ENCODE measurements at regions not wholly inside any gene's neighbourhood (a gene's known extent, or its start where the extent isn't known, plus 50 kb on each side); places are given as distances from the start of the nearest gene placed in this dataset.
"Not testable (repeated sequence)": the region's sequence is repeated elsewhere in the genome, so short reads cannot be mapped to it uniquely, and the experiment has no call there.

DNA sequence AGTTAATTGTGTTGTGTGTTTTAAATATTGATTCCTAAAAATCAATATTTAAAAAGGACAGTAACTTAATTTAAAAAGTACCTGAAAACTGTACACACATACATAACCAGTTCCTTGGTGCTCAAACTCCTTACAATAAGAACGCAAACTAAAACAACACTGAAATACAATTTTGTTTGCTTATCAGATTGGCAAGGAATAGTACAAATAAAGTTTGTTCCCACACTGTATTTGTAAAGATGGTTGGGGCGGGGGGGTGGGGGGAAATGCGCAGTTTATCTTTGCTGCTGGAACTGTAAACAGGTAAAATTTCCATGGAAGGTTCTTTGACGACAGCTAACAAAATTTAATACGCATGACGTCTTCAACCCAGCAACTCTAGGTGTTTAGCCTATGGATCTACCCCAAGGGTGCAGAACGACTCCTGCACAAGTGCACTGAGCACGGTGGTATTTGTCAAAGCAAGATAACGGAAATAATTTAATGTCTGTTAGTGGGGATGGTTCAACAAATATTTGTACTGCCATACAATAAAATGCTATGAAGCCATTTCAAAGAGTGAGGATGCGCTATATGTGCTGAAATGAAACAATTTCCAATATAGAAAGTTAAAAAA lies 96.5 kb downstream of the ING1 start:
- DNase-seq (ENCODE audit: low read depth, low spot score): no peak

DNA sequence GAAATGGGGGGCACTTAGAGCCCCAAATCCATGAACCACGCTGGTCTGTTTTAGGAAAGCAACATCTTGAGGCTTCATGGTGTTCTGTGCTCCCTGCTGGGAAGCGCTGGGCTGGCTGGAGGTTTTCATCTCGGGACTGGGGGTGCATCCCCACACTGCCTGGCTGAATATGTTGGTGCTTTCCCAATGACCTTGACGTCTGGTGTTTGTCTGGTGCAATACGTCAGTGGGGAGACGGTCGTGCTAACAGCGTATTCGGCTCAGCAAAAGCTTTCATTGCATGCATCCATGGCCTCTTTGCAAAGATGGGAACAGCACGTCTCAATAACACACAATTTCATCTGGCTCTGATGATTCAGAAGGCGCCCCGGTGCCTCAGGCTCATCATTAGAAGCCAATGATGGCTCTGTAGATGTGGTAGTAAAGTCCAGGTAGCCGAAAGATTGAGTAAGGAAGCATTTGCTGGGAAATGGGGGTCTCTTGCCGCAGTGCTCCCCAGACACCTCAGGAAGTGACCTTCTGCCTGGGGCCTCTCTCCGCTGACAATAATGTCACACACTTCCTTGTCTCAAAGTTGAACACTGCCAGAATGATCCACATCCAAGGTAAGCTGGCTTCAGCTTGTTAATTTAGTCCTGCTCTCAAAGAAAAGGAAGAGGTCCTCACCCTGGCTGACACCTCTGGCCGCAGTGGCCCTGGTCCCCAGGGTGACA lies 97.7 kb downstream of the ING1 start:
- DNase-seq (ENCODE audit: low read depth, low spot score): no peak

DNA sequence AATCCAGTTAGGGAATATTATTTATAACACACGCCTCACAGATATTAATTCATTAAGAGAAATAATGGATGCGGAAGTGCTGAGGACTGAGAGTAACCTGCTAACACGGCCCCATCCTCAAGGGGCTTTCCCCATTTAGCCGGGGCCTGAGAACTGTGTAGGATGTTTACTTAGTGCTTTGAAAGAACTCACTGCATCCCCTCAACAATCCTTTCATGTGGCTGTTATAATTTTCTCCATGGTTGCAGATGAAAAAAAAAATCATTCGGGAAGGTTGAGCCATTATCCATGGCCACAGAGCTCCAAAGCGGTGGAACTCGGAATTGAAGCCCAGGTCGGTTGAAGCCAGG lies 98.2 kb downstream of the ING1 start:
- DNase-seq (ENCODE audit: low read depth, low spot score): no peak

DNA sequence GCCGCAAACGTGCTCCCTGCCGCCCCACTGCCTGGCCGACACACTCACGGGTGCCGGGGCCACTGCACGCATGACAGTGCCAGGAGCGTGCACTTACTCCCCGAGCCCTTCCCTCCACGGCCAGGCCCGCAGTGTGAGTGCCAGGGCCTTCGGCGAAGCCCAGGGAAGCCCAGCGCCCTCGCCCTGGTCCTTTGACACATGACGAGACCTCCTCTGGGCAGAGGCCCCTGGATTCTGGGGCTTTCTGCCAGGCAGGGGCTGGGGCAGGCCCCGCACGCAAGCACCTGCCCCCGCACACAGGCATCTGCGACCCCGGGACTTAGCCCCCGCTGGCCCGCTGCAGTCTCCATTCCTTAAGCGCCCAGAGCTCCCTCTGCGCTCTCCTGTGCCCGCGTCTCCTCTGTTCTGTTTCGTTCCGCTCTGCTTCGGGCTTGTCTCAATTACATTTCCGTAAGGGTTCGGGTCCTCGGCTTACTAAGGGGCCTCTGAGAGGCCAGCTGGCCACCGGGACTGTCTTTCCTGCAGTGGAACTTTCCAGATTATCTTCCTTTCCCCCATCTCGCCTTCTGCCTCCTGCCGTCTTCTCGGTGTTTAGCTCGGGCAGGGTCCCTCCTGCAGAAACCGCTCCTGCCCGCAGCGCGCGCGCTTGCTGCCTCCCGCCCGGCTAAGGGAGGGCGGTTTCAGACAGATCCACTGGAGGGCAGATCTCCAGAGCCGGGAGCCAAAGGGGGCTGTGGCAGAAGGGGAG lies 98.8 kb downstream of the ING1 start:
- DNase-seq (ENCODE audit: low read depth, low spot score): peak; percentile 80

DNA sequence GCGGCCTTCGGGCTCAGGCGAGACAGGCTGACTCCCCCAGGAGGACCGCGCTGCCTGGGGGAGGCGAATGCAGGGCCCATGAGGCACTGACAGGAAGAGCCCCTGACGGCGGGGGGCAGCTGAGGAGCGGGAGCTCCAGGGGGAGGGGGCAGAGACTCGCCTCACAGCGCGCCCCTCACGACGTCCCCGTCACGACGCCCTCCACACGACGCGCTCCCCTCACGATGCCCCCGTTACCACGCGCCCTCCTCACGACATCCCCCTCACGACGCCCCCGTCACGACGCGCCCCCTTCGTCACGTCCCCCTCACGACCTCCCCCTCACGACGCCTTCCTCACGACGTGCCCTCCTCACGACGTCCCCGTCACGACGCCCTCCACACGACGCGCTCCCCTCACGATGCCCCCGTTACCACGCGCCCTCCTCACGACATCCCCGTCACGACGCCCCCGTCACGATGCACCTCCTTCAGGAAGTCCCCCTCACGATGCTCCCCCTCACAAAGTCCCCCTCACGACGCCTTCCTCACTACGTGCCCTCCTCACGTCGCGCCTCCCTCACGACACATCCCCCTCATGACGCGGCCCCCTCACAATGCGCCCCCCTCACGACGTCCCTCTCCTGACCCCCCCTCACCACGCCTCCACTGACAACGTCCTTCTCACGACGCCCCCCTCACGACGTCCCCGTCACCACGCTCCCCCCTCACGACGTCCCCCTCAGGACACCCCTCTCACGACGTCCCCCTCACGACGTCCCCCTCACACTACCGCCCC lies 99.6 kb downstream of the ING1 start:
- DNase-seq (ENCODE audit: low read depth, low spot score): no peak

DNA sequence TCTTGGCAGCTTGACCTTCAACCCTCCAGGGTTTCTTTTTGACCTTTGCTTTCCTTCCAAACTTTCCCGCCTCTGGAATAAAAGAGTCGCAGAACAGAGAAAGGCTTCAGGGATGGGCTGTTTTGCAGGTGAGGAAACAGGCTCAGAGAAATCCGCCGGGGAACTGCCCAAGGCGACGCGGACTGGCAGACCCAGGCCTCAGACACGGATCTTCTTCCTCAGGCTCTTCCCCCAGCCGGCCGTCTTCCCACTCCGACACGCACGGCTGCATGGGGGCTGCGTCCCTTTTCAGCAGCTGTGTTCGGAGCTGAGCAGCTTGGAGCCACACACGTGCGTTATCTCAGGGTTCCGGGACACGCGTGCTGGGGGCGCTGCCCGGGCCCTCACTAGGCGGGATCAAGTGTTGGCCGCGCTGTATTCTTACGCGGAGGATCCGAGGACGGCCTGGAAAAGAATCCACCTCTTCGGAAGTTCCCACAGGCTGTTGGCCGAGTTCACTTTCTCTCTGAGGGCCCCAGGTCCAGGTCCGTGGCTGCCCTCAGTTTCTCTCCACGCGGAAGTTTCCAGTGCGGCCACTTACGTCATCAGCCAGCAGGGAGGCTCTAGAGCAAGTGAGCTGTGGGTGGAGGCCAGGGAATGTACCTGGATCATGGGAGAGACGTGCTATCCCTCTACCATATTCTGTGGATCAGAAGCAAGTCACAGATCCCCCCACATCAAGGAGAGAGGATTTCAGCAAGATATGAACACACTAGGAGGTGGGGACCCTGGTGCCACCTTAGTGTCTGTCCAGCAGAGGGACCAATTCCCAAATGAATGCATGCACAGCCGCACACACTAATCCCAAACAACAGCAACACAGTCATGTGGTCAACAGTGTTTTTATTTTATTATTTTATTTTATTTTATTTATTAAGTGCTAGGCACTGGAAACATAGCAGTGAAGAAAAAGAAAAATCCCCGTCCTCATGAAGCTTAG lies 100.4 kb downstream of the ING1 start:
- peak; percentile 50 for DNase-seq (ENCODE audit: low read depth, low spot score)

DNA sequence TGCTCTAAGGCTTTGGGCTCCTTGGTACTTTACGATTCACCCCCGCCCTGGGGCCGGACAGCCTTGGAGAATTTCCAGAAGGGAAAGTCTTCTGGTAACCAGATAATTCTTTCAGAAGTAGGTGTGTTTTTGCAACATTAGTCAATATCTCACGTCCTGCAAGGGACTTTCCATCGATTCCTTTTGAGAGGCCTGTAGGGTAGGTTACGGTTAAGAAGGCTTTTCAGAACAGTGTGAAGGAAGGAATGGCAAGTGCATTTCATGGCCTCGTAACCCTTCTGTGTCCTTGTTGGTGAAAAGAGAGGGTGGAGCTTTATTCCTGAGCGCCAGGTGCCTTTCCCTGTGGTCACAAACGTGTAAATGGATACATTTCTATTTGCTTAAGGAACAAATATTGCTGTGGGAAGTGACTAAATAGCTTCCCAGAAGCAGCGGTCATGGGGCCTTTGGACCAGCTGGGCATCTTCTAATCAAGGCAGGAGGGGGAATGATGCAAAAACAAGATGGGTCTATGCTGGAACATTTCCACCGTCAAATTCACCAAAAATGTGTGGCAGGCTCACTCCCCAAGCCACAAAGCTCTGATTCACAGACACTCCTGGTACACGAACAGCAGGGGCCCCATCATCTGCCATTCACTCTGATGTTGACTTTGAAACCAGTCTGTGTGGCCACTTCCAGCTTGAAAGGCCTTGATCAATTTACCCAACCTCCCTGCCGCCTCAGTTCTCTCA lies 99.2 kb downstream of the ANKRD10 start:
- no peak for DNase-seq (ENCODE audit: low read depth, low spot score)

DNA sequence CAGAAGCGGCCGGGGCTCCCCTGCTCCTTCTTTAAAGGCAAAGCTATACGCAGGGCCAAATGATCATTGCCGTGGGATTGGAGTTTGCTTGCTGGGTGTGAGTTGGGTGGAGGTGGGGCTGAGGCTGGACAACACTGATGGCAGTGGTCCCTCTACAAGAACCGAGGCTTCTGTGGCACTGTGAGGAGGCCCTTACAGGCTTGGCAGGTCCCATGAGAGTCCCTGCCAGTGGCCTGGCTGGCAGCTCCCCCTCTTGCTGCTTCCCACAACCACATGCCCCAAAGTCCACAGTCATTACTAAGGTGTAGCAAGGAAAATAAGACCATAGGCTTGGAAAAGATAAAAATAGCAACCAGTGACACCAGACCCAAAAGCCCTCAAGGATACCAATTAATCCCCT lies 98.4 kb downstream of the ANKRD10 start:
- DNase-seq (ENCODE audit: low read depth, low spot score): no peak

DNA sequence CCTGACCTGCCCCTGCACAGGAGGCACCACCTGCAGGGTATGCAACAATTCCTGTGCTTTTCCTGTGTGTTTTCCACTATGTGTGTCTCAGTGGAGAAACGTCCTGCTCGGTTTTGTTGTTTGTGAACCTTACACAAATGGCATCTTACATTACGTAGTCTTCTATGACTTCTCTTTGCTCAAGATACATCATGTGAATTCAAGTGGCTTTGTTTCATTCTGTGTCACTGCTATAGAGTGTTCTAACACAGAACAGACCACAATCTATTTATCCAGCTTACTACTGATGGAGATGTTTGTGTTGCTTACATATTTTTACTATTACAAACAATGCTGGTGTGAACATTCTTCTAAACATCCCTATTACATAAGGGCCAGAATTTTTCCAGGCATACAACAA lies 97.7 kb downstream of the ANKRD10 start:
- DNase-seq (ENCODE audit: low read depth, low spot score): no peak

DNA sequence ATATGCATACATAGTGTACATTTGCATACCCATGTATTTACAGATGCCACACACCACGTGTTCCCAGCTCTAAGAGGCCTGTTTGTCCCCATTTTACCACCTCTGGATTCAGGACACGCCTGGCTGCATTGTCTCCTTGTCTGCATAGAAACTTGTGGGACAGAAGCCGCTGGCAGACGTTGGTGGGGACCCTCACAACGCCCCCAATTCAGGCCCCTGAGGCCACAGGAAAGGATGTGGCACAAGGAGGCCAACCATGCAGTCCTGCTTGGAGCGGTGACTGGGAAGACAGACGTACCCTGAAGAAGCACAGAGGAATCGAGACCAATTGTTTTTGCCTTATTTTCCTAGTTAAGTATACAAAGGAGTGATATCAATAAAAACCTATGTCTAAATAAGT lies 96.1 kb downstream of the ANKRD10 start:
- no peak for DNase-seq (ENCODE audit: low read depth, low spot score)

DNA sequence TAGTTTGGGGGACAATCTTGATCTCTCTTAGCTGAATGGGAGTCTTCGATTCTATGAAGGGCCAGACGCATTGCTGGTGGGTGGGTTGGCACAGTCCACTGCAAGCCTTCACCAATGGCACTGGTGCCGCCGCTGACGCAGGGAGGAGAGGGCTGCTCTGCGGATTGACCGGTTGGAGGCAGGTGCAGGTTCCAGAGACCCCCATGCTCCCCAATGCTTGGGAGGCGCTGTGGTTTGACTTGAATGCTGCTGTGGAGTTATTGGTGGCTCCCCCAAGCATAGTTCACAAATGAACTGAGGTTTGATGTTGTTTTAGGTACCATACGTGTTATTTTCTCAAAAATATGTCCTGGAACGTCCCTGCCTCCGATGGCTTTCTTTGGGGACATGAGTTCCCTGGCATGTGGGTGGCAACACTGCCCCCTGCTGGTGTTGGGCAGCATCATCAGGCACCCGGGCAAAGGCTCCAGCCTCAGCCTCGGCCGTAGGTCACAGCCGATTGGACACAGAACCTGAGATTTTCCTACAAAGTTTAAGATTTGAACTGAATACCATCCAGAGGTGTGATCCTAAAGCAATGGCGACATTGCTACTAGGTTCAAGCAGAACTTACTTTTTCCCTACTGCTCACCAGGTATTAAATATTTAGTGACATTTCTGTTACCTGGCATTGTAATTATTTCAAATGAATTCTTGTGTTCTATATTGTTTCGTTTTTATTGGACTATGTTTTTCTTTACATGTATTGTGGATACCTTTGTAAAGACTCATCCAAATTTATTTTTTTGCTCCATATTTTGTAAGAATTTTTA lies 95.5 kb downstream of the ANKRD10 start:
- DNase-seq (ENCODE audit: low read depth, low spot score): peak; percentile 90

DNA sequence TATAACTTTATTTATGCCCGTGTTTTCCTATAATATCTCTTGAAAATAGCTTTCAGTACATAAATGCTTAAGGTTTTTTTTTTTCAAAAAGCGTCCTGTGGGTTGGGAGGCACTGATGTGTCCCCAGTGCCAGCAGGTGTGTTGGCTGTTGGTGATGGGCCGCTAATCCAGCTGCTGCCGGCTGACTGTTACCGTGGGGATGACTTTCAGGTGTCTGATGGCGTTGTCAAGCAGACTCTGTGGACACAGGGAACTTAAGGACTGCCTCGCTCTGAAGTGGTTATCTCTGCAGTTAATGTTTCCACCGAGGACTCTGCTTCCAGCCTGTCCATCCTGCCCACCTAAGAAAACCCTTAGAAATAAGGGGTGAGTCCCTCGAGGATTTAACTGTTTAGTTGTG lies 94.5 kb downstream of the ANKRD10 start:
- DNase-seq (ENCODE audit: low read depth, low spot score): no peak

DNA sequence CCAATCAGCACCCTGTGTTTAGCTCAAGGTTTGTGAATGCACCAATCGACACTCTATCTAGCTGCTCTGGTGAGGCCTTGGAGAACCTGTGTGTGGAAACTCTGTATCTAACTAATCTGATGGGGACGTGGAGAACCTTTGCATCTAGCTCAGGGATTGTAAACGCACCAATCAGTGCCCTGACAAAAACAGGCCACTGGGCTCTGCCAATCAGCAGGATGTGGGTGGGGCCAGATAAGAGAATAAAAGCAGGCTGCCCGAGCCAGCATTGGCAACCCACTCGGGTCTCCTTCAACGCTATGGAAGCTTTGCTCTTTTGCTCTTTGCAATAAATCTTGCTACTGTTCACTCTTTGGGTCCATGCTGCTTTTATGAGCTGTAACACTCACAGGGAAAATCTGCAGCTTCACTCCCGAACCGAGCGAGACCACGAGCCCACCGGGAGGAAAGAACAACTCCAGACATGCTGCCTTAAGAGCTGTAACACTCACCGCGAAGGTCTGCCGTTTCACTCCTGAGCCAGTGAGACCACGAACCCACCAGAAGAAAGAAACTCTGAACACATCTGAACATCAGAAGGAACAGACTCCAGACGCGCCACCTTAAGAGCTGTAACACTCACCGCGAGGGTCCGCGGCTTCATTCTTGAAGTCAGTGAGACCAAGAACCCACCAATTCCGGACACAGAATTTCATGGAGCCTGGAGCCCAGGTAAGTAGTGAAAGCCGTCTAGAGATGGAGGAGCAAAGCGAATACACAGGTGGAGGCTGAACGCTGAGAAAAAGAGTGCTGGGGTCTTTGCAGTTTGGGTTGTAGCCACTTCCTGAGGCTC lies 92.8 kb downstream of the ANKRD10 start:
- DNase-seq (ENCODE audit: low read depth, low spot score): not testable (repeated sequence)

DNA sequence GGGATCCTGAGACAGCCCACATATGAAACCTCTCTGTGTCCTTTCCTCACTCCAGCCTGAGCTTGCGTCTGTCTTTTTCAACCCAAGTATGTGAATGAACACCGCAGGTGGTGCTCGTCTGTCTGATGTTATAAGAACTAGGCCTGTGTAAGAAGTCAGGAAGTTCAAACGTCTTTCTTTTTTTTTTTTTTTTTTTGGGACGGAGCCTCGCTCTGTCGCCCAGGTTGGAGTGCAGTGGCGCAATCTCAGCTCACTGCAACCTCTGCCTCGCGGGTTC lies 92.3 kb downstream of the ANKRD10 start:
- no peak for DNase-seq (ENCODE audit: low read depth, low spot score)

DNA sequence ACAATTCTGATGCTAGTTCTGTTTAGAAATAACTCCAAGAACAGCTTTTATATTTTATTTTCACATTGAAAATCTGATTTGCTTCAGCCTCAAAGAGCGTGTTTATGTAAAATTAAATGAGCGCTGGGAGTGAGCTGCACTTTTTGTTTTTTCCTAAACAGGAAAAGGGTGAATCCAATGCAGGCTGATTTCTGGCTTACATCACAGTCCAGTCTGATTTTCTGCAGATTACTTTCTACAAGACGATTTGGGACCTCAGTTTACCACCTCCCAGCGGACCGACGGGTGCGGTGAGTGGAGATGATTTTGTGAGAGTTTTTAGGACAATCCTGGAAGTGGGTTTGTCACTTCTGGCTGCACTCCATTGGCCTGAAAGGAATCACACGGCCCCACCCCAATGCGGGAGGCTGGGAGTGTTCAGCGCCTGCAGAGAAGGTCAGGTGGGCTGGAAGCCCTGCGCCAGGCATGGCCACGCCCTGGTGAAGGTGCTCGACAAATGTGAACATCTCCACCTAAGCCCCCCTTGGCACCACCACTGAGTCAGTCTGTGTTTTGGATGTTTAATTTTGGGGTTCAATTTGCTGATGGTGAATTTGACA lies 90.1 kb downstream of the ANKRD10 start:
- DNase-seq (ENCODE audit: low read depth, low spot score): no peak

DNA sequence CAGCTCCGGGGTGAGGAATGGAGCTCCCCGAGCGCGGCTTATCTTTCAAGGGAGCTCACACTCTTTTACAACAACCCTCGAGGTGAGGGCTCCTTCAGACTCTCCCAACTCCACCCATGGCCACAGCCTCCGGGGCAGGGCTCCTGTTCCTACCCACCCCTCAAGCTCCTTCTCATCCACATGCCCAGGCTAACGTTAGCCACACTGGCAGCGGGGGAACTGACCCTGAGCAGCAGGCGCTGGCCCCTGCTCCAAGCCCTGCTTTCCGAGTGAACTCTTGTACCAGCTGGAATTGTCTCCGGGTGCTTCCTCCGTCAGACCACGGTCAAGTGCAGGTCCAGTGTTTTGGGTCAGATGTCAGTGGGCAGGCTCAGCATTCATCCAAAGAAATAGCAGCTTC lies 89.4 kb downstream of the ANKRD10 start:
- no peak for DNase-seq (ENCODE audit: low read depth, low spot score)

DNA sequence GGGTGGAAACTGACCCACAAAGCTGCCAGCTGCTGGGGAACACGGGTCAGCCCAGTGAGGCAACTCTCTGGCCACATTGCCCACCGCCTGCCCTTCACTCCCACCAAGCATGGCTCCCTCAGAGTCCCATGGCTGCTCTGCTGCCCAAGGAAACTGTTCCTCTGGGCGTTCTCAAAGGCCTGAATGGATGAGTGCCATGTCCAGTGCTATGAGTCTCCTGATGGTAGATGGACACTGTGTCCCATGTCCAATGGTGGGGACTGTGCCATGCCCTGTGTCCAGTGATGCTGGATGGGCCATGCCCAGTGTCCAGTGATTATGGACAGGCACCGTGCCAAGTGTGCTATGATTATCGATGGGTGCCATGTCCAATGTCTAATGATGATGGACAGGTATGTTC lies 88.8 kb downstream of the ANKRD10 start:
- no peak for DNase-seq (ENCODE audit: low read depth, low spot score)

DNA sequence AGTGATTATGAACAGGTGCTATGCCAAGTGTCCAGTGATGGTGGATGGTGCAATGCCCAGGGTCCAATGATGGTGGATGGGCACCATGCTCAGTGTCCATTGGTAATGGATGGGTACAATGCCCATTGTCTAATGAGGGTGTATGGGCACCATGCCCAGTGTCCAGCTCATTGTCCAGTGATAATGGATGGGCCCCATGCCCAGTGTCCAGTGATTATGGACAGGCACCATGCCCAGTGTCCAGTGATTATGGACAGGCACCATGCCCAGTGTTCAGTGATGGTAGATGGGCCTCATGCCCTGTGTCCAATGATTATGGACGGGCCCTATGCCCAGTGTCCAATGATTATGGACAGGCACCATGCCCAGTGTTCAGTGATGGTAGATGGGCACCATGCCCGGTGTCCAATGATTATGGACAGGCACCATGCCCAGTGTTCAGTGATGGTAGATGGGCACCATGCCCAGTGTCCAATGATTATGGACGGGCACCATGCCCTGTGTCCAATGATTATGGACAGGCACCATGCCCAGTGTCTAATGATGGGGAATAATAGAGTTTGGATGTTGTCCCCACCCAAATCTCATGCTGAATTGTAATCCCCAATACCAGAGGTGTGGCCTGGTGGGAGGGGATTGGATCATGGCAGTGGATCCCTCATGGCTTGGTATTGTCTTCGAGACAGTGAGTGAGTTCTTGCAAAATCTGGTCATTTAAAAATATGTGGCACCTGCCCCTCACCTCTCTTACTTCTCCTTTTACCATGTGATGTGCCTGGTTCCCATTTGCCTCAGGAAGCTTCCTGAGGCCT lies 87.8 kb downstream of the ANKRD10 start:
- no peak for DNase-seq (ENCODE audit: low read depth, low spot score)

Measured in ELF-1 (cell line).